H9 (cell line): ENCODE measurements at regions not wholly inside any gene's neighbourhood (a gene's known extent, or its start where the extent isn't known, plus 50 kb on each side); places are given as distances from the start of the nearest gene placed in this dataset.

ENCODE experiments used
- DNase-seq: peaks from one replicate; pipeline ENCODE4 v3.0.0-alpha.2; 2017
- H2AFZ ChIP-seq: one replicate; pipeline ENCODE4 v1.6.1; 2013; ENCODE audit warnings: mild to moderate bottlenecking, low read length, control low read depth, moderate library complexity
- H2AK5ac ChIP-seq: 2 replicates; pipeline ENCODE4 v1.6.1; 2013; ENCODE audit warnings: low read length, control low read depth, mixed read lengths; ENCODE audit not compliant: insufficient read length
- H2BK120ac ChIP-seq: one replicate; pipeline ENCODE4 v1.6.1; 2013; ENCODE audit warnings: low read depth, mild to moderate bottlenecking, low read length, control low read depth, inconsistent platforms; ENCODE audit not compliant: poor library complexity, severe bottlenecking
- H2BK12ac ChIP-seq: 2 replicates; pipeline ENCODE4 v1.6.1; 2013; ENCODE audit warnings: low read length, control low read depth, mixed read lengths, low read depth; ENCODE audit not compliant: insufficient read length
- H2BK15ac ChIP-seq: 2 replicates; pipeline ENCODE4 v1.6.1; 2013; ENCODE audit warnings: low read depth, low read length, control low read depth
- H2BK20ac ChIP-seq: one replicate; pipeline ENCODE4 v1.6.1; 2013; ENCODE audit warnings: low read depth, mild to moderate bottlenecking, low read length, control low read depth, inconsistent platforms; ENCODE audit not compliant: poor library complexity, severe bottlenecking
- H2BK5ac ChIP-seq: 2 replicates; pipeline ENCODE4 v1.6.1; 2013; ENCODE audit warnings: low read length, control low read depth, mixed read lengths; ENCODE audit not compliant: insufficient read length
- H3K14ac ChIP-seq: 2 replicates; pipeline ENCODE4 v1.6.1; 2013; ENCODE audit warnings: low read length, control low read depth; ENCODE audit not compliant: insufficient read depth
- H3K18ac ChIP-seq: 2 replicates; pipeline ENCODE4 v1.6.1; 2013; ENCODE audit warnings: low read depth, mild to moderate bottlenecking, mixed read lengths, low read length, control low read depth; ENCODE audit not compliant: insufficient read length
- H3K23ac ChIP-seq: 2 replicates; pipeline ENCODE4 v1.6.1; 2013; ENCODE audit warnings: low read length, control low read depth, mixed read lengths, low read depth; ENCODE audit not compliant: insufficient read length
- H3K23me2 ChIP-seq: 2 replicates; pipeline ENCODE4 v1.6.1; 2013; ENCODE audit warnings: low read depth, mild to moderate bottlenecking, mixed read lengths, low read length, control low read depth; ENCODE audit not compliant: insufficient read length, poor library complexity, severe bottlenecking
- H3K27ac ChIP-seq: 2 replicates; pipeline ENCODE4 v1.5.1; 2013; ENCODE audit warnings: low read length, control low read depth, mixed read lengths, low read depth; ENCODE audit not compliant: insufficient read length
- H3K27me3 ChIP-seq: 2 replicates; pipeline ENCODE4 v1.6.1; 2013; ENCODE audit warnings: low read length, control low read depth, inconsistent platforms; ENCODE audit not compliant: insufficient read depth
- H3K4ac ChIP-seq: 2 replicates; pipeline ENCODE4 v1.6.1; 2013; ENCODE audit warnings: low read depth, mild to moderate bottlenecking, control low read depth, inconsistent platforms, low read length, moderate library complexity
- H3K4me1 ChIP-seq: 2 replicates; pipeline ENCODE4 v1.6.1; 2013; ENCODE audit warnings: low read length, control low read depth, inconsistent platforms; ENCODE audit not compliant: insufficient read depth
- H3K4me2 ChIP-seq: 2 replicates; pipeline ENCODE4 v1.6.1; 2013; ENCODE audit warnings: low read length, control low read depth, mixed read lengths; ENCODE audit not compliant: insufficient read length, insufficient read depth
- H3K56ac ChIP-seq: 2 replicates; pipeline ENCODE4 v1.6.1; 2013; ENCODE audit warnings: low read depth, mild to moderate bottlenecking, mixed read lengths, low read length, control low read depth; ENCODE audit not compliant: insufficient read length
- H3K79me1 ChIP-seq: 2 replicates; pipeline ENCODE4 v1.6.1; 2013; ENCODE audit warnings: low read depth, mild to moderate bottlenecking, moderate library complexity, low read length, control low read depth, inconsistent platforms; ENCODE audit not compliant: insufficient read depth, poor library complexity, severe bottlenecking
- H3K79me2 ChIP-seq: 2 replicates; pipeline ENCODE4 v1.6.1; 2013; ENCODE audit warnings: low read length, control low read depth, inconsistent platforms; ENCODE audit not compliant: insufficient read depth
- H3K9ac ChIP-seq: 2 replicates; pipeline ENCODE4 v1.6.1; 2013; ENCODE audit warnings: low read length, control low read depth, mixed read lengths; ENCODE audit not compliant: insufficient read length; ENCODE audit errors: extremely low read depth
- H3K9me3 ChIP-seq: one replicate; pipeline ENCODE4 v1.6.1; 2013; ENCODE audit warnings: low read depth, low read length, inconsistent platforms; ENCODE audit not compliant: control insufficient read depth
- H3T11ph ChIP-seq: one replicate; pipeline ENCODE4 v1.6.1; 2013; ENCODE audit warnings: mild to moderate bottlenecking, low read length, control low read depth, inconsistent platforms
- H4K20me1 ChIP-seq: one replicate; pipeline ENCODE4 v1.6.1; 2013; ENCODE audit not compliant: control insufficient read depth, insufficient read length, insufficient read depth
- H4K5ac ChIP-seq: 2 replicates; pipeline ENCODE4 v1.6.1; 2013; ENCODE audit warnings: low read depth, mild to moderate bottlenecking, mixed read lengths, low read length, control low read depth; ENCODE audit not compliant: insufficient read length
- H4K8ac ChIP-seq: replicated peaks from 2 replicates; pipeline ENCODE4 v1.6.1; 2013; ENCODE audit warnings: low read length, control low read depth, mixed read lengths, low read depth; ENCODE audit not compliant: insufficient read length
- H4K91ac ChIP-seq: 2 replicates; pipeline ENCODE4 v1.6.1; 2013; ENCODE audit warnings: low read depth, mild to moderate bottlenecking, moderate library complexity, mixed read lengths, low read length, control low read depth; ENCODE audit not compliant: insufficient read length
- H3K27ac Mint-ChIP-seq, 3 experiments: 2 replicates in 2 of 3; 3 replicates in 1 of 3; pipeline ENCODE4 v1.8.0; 2020 to 2021; ENCODE audit warnings: mixed read lengths in 3 of 3, mild to moderate bottlenecking in 1 of 3, moderate library complexity in 1 of 3
- H3K27me3 Mint-ChIP-seq: 2 replicates; pipeline ENCODE4 v1.8.0; 2021; ENCODE audit warnings: low read depth, mild to moderate bottlenecking, moderate library complexity, mixed read lengths
- H3K36me3 Mint-ChIP-seq, 3 experiments: 2 replicates in 2 of 3; 3 replicates in 1 of 3; pipeline ENCODE4 v1.8.0; 2020 to 2021; ENCODE audit warnings: low read depth in 3 of 3, mixed read lengths in 3 of 3; ENCODE audit not compliant: insufficient read depth in 1 of 3
- H3K4me1 Mint-ChIP-seq, 2 experiments: 2 replicates each; pipeline ENCODE4 v1.8.0; 2020; ENCODE audit warnings: mixed read lengths in 2 of 2
- H3K4me3 Mint-ChIP-seq, 2 experiments: 2 replicates in 1 of 2; 3 replicates in 1 of 2; pipeline ENCODE4 v1.8.0; 2020 to 2021; ENCODE audit warnings: mild to moderate bottlenecking in 2 of 2, mixed read lengths in 2 of 2, moderate library complexity in 1 of 2
- H3K9me3 Mint-ChIP-seq, 2 experiments: 2 replicates in 1 of 2; 3 replicates in 1 of 2; pipeline ENCODE4 v1.8.0; 2020; ENCODE audit warnings: mild to moderate bottlenecking in 2 of 2, mixed read lengths in 2 of 2, moderate library complexity in 1 of 2
- CTCF ChIP-seq: fragments of 200-600 bp; sonication (generic); conservative IDR thresholded peaks from 3 replicates; pipeline ENCODE4 v1.8.0; 2021; ENCODE audit warnings: antibody characterized with exemption, mild to moderate bottlenecking
- WGBS: extraction: QIAGEN DNeasy Blood & Tissue Kit; methylation state at CpG from one replicate; pipeline ENCODE4 v1.1.7; 2013; ENCODE audit warnings: missing lambda C conversion rate, low lambda C conversion rate, mixed read lengths; ENCODE audit not compliant: insufficient read length; ENCODE audit errors: extremely low coverage; 5-methylcytosine and 5-hydroxymethylcytosine counted together

DNA sequence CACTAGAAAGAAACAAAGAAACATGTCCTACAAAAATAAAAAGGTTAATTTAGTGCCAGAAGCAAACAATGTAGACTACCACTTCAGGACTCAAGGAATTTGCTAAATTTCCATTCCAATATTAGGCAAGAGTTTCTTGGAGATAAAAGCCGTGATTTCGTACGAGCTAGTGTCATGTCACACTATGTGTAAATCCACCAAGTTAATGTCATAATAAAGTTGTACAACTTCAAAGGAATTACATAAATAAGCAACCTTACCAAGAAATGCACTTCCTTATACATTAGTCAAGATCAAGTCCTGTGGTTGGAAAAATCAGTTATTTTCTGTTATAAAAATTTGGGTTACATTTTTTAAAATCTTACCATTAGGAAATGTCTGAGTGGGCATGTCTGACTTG is 1222.8 kb downstream of the GALC start:
- no peak overlapping the region for H3T11ph ChIP-seq
- H3K4ac ChIP-seq = no peak overlapping the region
- H3K18ac ChIP-seq = no peak overlapping the region
- H3K79me2 ChIP-seq = no peaks in the 10 kb centered on the region
- Mint-ChIP-seq H3K27ac (no peak overlapping the region), H3K36me3 (peaks cover 0 to under 1% (median 0%) of the 10 kb centered on the region in 3 experiments; a peak in 2 of 7 replicates), H3K27me3 (no peaks in the 10 kb centered on the region), H3K4me3 (no peak overlapping the region), H3K4me1 (peaks cover 12 to 15% of the 10 kb centered on the region in 2 experiments), H3K9me3 (peaks cover 2 to 5% of the 10 kb centered on the region in 2 experiments; a peak in 2 of 5 replicates)
- H2BK120ac ChIP-seq = no peak overlapping the region
- no peak overlapping the region for H2AK5ac ChIP-seq
- no peak overlapping the region for H3K27ac ChIP-seq
- no peak overlapping the region for H4K8ac ChIP-seq
- no peaks in the 10 kb centered on the region for H4K20me1 ChIP-seq
- no peaks in the 10 kb centered on the region for H3K23me2 ChIP-seq
- H4K5ac ChIP-seq = no peak overlapping the region
- DNase-seq = no peak
- no peaks in the 10 kb centered on the region; the same call in 1 of the 2 replicates for H3K4me1 ChIP-seq
- no peak for TF ChIP-seq CTCF
- no peaks in the 10 kb centered on the region for H3K9me3 ChIP-seq
- no peak overlapping the region for H2BK12ac ChIP-seq
- no CpG with 5 or more reads among the region's 3 CpGs for WGBS
- H3K27me3 ChIP-seq = no peaks in the 10 kb centered on the region
- H3K79me1 ChIP-seq = no peaks in the 10 kb centered on the region
- no peak overlapping the region for H3K23ac ChIP-seq
- H4K91ac ChIP-seq = no peak overlapping the region
- no peak overlapping the region for H3K4me2 ChIP-seq
- H2BK15ac ChIP-seq = no peak overlapping the region
- H2BK20ac ChIP-seq = no peak overlapping the region
- no peak overlapping the region for H3K9ac ChIP-seq
- H3K14ac ChIP-seq = no peak overlapping the region
- H2AFZ ChIP-seq = no peak overlapping the region
- no peak overlapping the region for H3K56ac ChIP-seq
- H2BK5ac ChIP-seq = no peak overlapping the region
